ENCODE measurements at regions not wholly inside any gene's neighbourhood (a gene's known extent, or its start where the extent isn't known, plus 50 kb on each side); places are given as distances from the start of the nearest gene placed in this dataset.
A peak's percentile ranks its signal among the peaks of the same experiment; 100 is the strongest.

DNA sequence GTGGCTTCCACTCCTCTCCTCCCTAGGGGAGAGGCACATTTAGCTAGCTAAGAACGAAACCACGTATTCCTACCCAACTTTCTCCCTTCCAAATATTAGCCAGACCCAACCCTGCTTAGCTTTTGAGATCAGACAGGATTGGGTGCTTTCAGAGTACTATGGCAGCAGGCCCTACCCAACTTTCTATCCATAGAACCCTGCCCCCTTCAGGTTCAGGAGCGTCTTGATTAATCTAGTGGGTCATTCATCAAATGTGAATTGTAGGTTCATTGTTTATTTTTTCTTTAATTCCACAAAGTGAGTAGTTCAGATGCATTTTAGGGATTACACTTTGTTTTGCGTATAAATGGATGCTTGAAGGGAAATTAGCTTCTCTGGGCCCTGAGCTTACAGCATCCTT is 188.3 kb downstream of the MIB1 start:
- Mint-ChIP-seq H3K4me1 (peaks cover 5% of the 10 kb centered on the region), H3K27ac (no peak overlapping the region), H3K4me3 (no peak overlapping the region), H3K36me3 (no peaks in the 10 kb centered on the region), H3K27me3 (ENCODE audit: low read depth) (peaks cover 38% of the 10 kb centered on the region), H3K9me3 (no peaks in the 10 kb centered on the region)
- DNase-seq (ENCODE audit: low spot score) (no peak), ATAC-seq (peak; percentile 43; the same call in 1 of the 2 replicates)
- CTCF ChIA-PET: interaction anchor here (0.7 to 1.0 kb wide), 5 partner anchors 12 to 1392 kb away, joined by 3 to 4 read pairs (median 3); no protein-coding TSS in a partner anchor
- POLR2A ChIA-PET: interaction anchor here (0.8 kb wide), 1 partner anchor 14 kb away, joined by 3 read pairs; no protein-coding TSS in a partner anchor
- TF ChIP-seq EMX1 (CRISPR knock-in tag; IDR thresholded peaks at IDR 0.05) (no peak), FOXP1 (CRISPR knock-in tag; IDR thresholded peaks at IDR 0.05; ENCODE audit: borderline replicate concordance) (no peak), SMAD4 (CRISPR knock-in tag; IDR thresholded peaks at IDR 0.05) (no peak), GTF2I (CRISPR knock-in tag; conservative IDR thresholded peaks at IDR 0.05) (no peak), ZNF219 (CRISPR knock-in tag; IDR thresholded peaks at IDR 0.05; ENCODE audit: borderline replicate concordance) (no peak)
- TF ChIP-seq, protein P1, sequence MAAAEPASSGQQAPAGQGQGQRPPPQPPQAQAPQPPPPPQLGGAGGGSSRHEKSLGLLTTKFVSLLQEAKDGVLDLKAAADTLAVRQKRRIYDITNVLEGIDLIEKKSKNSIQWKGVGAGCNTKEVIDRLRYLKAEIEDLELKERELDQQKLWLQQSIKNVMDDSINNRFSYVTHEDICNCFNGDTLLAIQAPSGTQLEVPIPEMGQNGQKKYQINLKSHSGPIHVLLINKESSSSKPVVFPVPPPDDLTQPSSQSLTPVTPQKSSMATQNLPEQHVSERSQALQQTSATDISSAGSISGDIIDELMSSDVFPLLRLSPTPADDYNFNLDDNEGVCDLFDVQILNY (CRISPR knock-in tag; IDR thresholded peaks at IDR 0.05): no peak

DNA sequence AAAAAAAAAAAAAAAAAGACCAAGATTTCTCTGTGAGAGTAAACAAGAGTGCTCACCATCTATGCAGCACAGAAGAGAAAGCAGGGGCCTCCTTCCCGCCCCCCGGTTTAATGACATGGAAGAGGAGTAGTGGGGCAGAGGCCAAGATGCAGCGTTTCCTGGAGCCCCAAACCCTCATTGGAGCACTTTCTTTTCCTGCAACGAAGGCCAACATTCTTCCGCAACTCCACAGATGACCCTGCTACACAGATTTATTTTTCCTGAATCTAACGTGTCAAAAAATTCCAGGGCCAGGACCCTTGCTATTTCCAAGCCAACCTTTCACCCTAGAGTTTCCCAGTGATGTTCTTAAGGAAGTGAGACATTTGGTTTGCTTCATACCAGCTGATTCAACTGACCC is 189.6 kb downstream of the MIB1 start:
- CTCF ChIA-PET: interaction anchor here (1.7 kb wide), 1 partner anchor 67 kb away, joined by 3 read pairs; no protein-coding TSS in a partner anchor
- POLR2A ChIA-PET: no interaction called here

More for the DNA sequence above, 189.6 kb downstream of the MIB1 start:
- Mint-ChIP-seq H3K27me3 (ENCODE audit: low read depth) (peaks cover 50% of the 10 kb centered on the region), H3K9me3 (no peaks in the 10 kb centered on the region), H3K36me3 (no peaks in the 10 kb centered on the region), H3K4me3 (no peak overlapping the region), H3K27ac (no peak overlapping the region), H3K4me1 (peaks cover 16% of the 10 kb centered on the region)
- TF ChIP-seq PRRX2 (CRISPR knock-in tag; IDR thresholded peaks at IDR 0.05) (no peak), GRHL2 (CRISPR knock-in tag; IDR thresholded peaks at IDR 0.05; ENCODE audit: insufficient replicate concordance, severe bottlenecking) (no peak), ZNF121 (CRISPR knock-in tag; IDR thresholded peaks at IDR 0.05) (no peak), JUN (CRISPR knock-in tag; IDR thresholded peaks at IDR 0.05) (no peak), PREB (CRISPR knock-in tag; IDR thresholded peaks at IDR 0.05; ENCODE audit: borderline replicate concordance) (no peak), ARID4B (CRISPR knock-in tag; IDR thresholded peaks at IDR 0.05; ENCODE audit: borderline replicate concordance) (no peak)
- ATAC-seq: no peak
- no peak for DNase-seq (ENCODE audit: low spot score)
